Panc1 (cell line): ENCODE measurements at regions not wholly inside any gene's neighbourhood (a gene's known extent, or its start where the extent isn't known, plus 50 kb on each side); places are given as distances from the start of the nearest gene placed in this dataset.

Experiments used
- ATAC-seq: fragments of 200-7000 bp; cut with Tn5 transposase; 2 replicates; pipeline ENCODE4 v1.9.1; 2020; ENCODE audit warnings: mild to moderate bottlenecking, moderate library complexity
- BruUV-seq: library from RNA; stranded (reverse); fragments of 400-500 nt; replicated peaks from 2 replicates; lab custom pipeline; 2021; lab: Mats Ljungman, UMichigan
- CTCF ChIA-PET: fragments of 300-600 bp; sonication (Branson Sonifier 250); formaldehyde crosslinking; loops from one replicate; lab custom pipeline; 2022; ENCODE audit warnings: antibody characterized with exemption; lab: Charles Lee
- POLR2A ChIA-PET: fragments of 300-600 bp; sonication (Branson Sonifier 250); formaldehyde crosslinking; loops from one replicate; lab custom pipeline; 2022; ENCODE audit warnings: antibody characterized with exemption; lab: Charles Lee
- DNase-seq: peaks from one replicate; pipeline ENCODE4 v3.0.0-alpha.2; 2010; ENCODE audit warnings: low read depth, low spot score
- H3K27ac ChIP-seq: 2 replicates; pipeline ENCODE4 v1.5.1; 2011; ENCODE audit warnings: mild to moderate bottlenecking, low read length, inconsistent platforms
- H3K27me3 ChIP-seq: fragments of 200-500 bp; sonication (Bioruptor generic); 2 replicates; pipeline ENCODE4 v1.6.0; 2014; ENCODE audit warnings: low read length, inconsistent platforms; ENCODE audit not compliant: control insufficient read depth, insufficient read depth
- H3K36me3 ChIP-seq: fragments of 200-500 bp; sonication (Bioruptor generic); 2 replicates; pipeline ENCODE4 v1.5.1; 2014; ENCODE audit warnings: inconsistent platforms, mild to moderate bottlenecking, low read length, moderate library complexity; ENCODE audit not compliant: control insufficient read depth, insufficient read depth
- H3K4me1 ChIP-seq: 2 replicates; pipeline ENCODE4 v1.5.1; 2011; ENCODE audit warnings: inconsistent platforms, mild to moderate bottlenecking, low read length, moderate library complexity; ENCODE audit not compliant: control insufficient read depth, insufficient read depth
- H3K4me3 ChIP-seq, 2 experiments: 2 replicates each; pipeline ENCODE4 v1.5.1; 2011 to 2012; ENCODE audit warnings: low read depth in 2 of 2, low read length in 2 of 2, mild to moderate bottlenecking in 2 of 2, inconsistent platforms in 1 of 2, moderate library complexity in 1 of 2
- H3K9me3 ChIP-seq: fragments of 200-500 bp; sonication (Bioruptor generic); 2 replicates; pipeline ENCODE4 v1.5.1; 2014; ENCODE audit warnings: low read depth, mild to moderate bottlenecking, inconsistent platforms, low read length, moderate library complexity; ENCODE audit not compliant: control insufficient read depth, insufficient read depth
- POLR2AphosphoS5 ChIP-seq: IDR thresholded peaks from 2 replicates; pipeline ENCODE4 v1.6.1; 2012; ENCODE audit warnings: mild to moderate bottlenecking, low read depth, low read length, moderate library complexity
- SIN3A ChIP-seq: IDR thresholded peaks from 2 replicates; pipeline ENCODE4 v1.6.1; 2012; ENCODE audit warnings: low read depth, mild to moderate bottlenecking, low read length, moderate library complexity, borderline replicate concordance; ENCODE audit not compliant: insufficient read depth
- TCF7L2 ChIP-seq: IDR thresholded peaks from 2 replicates; pipeline ENCODE4 v1.6.1; 2011; ENCODE audit warnings: mild to moderate bottlenecking, low read depth, low read length, inconsistent platforms
- in situ Hi-C: cut with HindIII; loops from 2 replicates; pipeline ENCODE4 v1.10.0; 2016; ENCODE audit warnings: low sequenced_read_pairs, low pct_unique_long_range_greater_than_20kb
- intact Hi-C: fragments of 100-400 bp; cut with micrococcal nuclease; formaldehyde crosslinking; loops from one replicate; pipeline ENCODE4 v1.10.0; 2022; ENCODE audit not compliant: unreplicated experiment
- TF ChIP-seq, protein P1 (sequence below): fragments of 450-650 bp; IDR thresholded peaks from 2 replicates; pipeline ENCODE4 v1.5.1; 2017; ENCODE audit warnings: mild to moderate bottlenecking
- TF ChIP-seq, protein P2 (sequence below), 2 experiments: IDR thresholded peaks; 2 replicates each; pipeline ENCODE4 v1.6.1; 2011 to 2012; ENCODE audit warnings: low read depth in 2 of 2, control low read depth in 1 of 2, low read length in 1 of 2, mild to moderate bottlenecking in 1 of 2, moderate library complexity in 1 of 2; ENCODE audit not compliant: insufficient read depth in 1 of 2

DNA sequence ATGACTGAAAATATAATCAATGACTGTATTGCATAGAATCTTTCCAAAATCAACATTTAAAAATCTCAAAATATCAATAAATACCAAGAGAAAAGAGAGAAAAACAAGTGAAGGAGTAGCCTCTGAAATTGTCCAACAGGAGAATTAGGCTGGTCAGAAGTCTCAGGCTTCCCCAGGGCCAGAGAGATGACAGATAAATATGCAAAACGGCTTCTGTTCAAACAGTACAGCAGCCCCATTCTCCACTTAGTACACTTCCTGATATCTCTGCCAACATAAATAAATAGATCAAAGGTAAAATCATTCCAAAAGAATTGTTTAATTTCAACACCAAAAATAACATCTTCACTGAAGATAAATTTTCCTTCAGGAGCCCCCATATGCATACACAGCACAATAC lies 204.7 kb upstream of the GABRA2 start:
- in situ Hi-C loops: no loop called here
- no peak for TF ChIP-seq SIN3A
- TF ChIP-seq, protein P1, sequence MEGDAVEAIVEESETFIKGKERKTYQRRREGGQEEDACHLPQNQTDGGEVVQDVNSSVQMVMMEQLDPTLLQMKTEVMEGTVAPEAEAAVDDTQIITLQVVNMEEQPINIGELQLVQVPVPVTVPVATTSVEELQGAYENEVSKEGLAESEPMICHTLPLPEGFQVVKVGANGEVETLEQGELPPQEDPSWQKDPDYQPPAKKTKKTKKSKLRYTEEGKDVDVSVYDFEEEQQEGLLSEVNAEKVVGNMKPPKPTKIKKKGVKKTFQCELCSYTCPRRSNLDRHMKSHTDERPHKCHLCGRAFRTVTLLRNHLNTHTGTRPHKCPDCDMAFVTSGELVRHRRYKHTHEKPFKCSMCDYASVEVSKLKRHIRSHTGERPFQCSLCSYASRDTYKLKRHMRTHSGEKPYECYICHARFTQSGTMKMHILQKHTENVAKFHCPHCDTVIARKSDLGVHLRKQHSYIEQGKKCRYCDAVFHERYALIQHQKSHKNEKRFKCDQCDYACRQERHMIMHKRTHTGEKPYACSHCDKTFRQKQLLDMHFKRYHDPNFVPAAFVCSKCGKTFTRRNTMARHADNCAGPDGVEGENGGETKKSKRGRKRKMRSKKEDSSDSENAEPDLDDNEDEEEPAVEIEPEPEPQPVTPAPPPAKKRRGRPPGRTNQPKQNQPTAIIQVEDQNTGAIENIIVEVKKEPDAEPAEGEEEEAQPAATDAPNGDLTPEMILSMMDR: no peak
- TF ChIP-seq TCF7L2: no peak
- TF ChIP-seq, protein P2, sequence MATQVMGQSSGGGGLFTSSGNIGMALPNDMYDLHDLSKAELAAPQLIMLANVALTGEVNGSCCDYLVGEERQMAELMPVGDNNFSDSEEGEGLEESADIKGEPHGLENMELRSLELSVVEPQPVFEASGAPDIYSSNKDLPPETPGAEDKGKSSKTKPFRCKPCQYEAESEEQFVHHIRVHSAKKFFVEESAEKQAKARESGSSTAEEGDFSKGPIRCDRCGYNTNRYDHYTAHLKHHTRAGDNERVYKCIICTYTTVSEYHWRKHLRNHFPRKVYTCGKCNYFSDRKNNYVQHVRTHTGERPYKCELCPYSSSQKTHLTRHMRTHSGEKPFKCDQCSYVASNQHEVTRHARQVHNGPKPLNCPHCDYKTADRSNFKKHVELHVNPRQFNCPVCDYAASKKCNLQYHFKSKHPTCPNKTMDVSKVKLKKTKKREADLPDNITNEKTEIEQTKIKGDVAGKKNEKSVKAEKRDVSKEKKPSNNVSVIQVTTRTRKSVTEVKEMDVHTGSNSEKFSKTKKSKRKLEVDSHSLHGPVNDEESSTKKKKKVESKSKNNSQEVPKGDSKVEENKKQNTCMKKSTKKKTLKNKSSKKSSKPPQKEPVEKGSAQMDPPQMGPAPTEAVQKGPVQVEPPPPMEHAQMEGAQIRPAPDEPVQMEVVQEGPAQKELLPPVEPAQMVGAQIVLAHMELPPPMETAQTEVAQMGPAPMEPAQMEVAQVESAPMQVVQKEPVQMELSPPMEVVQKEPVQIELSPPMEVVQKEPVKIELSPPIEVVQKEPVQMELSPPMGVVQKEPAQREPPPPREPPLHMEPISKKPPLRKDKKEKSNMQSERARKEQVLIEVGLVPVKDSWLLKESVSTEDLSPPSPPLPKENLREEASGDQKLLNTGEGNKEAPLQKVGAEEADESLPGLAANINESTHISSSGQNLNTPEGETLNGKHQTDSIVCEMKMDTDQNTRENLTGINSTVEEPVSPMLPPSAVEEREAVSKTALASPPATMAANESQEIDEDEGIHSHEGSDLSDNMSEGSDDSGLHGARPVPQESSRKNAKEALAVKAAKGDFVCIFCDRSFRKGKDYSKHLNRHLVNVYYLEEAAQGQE (IDR thresholded peaks at IDR 0.05; ENCODE audit: insufficient read depth in 1 of 2, low read depth in 2 of 2, low read length in 1 of 2): no peak
- no peak for TF ChIP-seq POLR2AphosphoS5

DNA sequence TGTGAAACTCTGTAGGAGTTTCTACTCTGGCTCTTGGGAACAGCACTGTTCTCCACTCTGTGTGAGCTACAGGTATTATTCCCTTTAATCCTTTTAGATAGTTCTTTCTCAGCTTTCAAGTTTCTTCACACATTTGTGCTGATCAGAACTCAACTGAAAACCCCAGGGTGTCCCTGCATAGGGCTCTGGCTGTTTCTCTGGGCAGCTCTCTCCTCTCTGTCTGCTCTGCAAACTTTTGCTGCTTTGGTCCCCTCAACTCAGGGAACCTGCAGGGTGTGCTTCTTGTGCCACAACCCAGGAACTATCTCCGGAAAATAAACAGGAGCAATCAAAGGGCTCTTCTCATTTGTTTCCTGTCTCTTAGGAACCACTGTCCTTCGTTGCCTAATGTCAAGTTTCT lies 196.6 kb upstream of the GABRA2 start:
- Histone ChIP-seq H3K36me3 (no peaks in the 10 kb centered on the region), H3K4me3 (no peak overlapping the region), H3K4me1 (no peaks in the 10 kb centered on the region), H3K9me3 (no peaks in the 10 kb centered on the region), H3K27me3 (no peaks in the 10 kb centered on the region), H3K27ac (no peak overlapping the region)
- DNase-seq (no peak), ATAC-seq (no peak)
- intact Hi-C loops: no loop called here
- CTCF ChIA-PET: no interaction called here
- in situ Hi-C loops: no loop called here
- TF ChIP-seq, protein P2 (IDR thresholded peaks at IDR 0.05; ENCODE audit: insufficient read depth in 1 of 2, low read depth in 2 of 2, low read length in 1 of 2): no peak
- TF ChIP-seq, protein P1: no peak
- TF ChIP-seq POLR2AphosphoS5: no peak
- TF ChIP-seq TCF7L2: no peak
- TF ChIP-seq SIN3A: no peak
- POLR2A ChIA-PET: no interaction called here
- BruUV-seq: no TSS peak

More for the DNA sequence above, 204.7 kb upstream of the GABRA2 start:
- intact Hi-C loops: no loop called here
- H3K9me3 ChIP-seq: no peaks in the 10 kb centered on the region
- ChIA-PET POLR2A (no interaction called here), CTCF (no interaction called here)
- H3K4me3 ChIP-seq: no peak overlapping the region
- no peak overlapping the region for H3K27ac ChIP-seq
- no peaks in the 10 kb centered on the region for H3K27me3 ChIP-seq
- no peaks in the 10 kb centered on the region for H3K4me1 ChIP-seq
- DNase-seq (no peak), ATAC-seq (no peak)
- no peaks in the 10 kb centered on the region for H3K36me3 ChIP-seq
- BruUV-seq: no TSS peak
